Fibroblast of the aortic adventitia (primary cell): ENCODE measurements at regions not wholly inside any gene's neighbourhood (a gene's known extent, or its start where the extent isn't known, plus 50 kb on each side); places are given as distances from the start of the nearest gene placed in this dataset.

Experiments
- DNase-seq: peaks from one replicate; pipeline ENCODE4 v3.0.0-alpha.2; 2010; ENCODE audit warnings: low read depth
- H3K4me3 ChIP-seq: 2 replicates; pipeline ENCODE4 v1.5.1; 2011; ENCODE audit warnings: low read depth, mild to moderate bottlenecking, control low read depth, low read length, moderate library complexity
- CTCF ChIP-seq: IDR thresholded peaks from 2 replicates; pipeline ENCODE4 v1.5.1; 2011; ENCODE audit warnings: mild to moderate bottlenecking, low read length, control low read depth, inconsistent platforms; ENCODE audit not compliant: insufficient read depth

- no peak for DNase-seq
- no peak for TF ChIP-seq CTCF
- no peak overlapping the region for H3K4me3 ChIP-seq
These were observed 673.1 kb upstream of the CPEB2 start for GRCh38 chr4:14329228-14329627.

- DNase-seq = no peak
- no peak overlapping the region for H3K4me3 ChIP-seq
- no peak for TF ChIP-seq CTCF
These were observed 668.7 kb upstream of the CPEB2 start for GRCh38 chr4:14333616-14334015.

DNA sequence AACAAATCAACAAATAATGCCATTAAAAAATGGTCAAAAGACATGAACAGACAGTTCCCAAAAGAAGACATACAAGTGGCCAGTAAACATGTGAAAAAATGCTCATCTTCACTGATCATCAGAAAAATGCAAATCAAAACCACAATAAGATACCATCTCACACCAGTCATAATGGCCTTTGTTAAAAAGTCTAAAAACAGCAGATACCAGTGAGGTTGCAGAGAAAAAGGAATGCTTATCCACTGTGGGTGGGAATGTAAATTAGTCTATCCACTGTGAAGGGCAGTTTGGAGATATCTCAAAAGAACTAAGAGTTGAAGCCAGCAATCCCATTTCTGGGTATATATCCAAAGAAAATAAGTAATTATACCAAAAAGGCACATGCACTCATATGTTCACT lies 668.1 kb upstream of the CPEB2 start:
- no peak for TF ChIP-seq CTCF
- no peak for DNase-seq
- H3K4me3 ChIP-seq = no peak overlapping the region

GRCh38 chr4:14335872-14336271 lies 666.4 kb upstream of the CPEB2 start:
- DNase-seq = no peak
- no peak overlapping the region for H3K4me3 ChIP-seq
- no peak for TF ChIP-seq CTCF

- no peak for TF ChIP-seq CTCF
- DNase-seq = no peak
- H3K4me3 ChIP-seq = no peak overlapping the region
These were observed 665.6 kb upstream of the CPEB2 start for GRCh38 chr4:14336656-14337055.

DNA sequence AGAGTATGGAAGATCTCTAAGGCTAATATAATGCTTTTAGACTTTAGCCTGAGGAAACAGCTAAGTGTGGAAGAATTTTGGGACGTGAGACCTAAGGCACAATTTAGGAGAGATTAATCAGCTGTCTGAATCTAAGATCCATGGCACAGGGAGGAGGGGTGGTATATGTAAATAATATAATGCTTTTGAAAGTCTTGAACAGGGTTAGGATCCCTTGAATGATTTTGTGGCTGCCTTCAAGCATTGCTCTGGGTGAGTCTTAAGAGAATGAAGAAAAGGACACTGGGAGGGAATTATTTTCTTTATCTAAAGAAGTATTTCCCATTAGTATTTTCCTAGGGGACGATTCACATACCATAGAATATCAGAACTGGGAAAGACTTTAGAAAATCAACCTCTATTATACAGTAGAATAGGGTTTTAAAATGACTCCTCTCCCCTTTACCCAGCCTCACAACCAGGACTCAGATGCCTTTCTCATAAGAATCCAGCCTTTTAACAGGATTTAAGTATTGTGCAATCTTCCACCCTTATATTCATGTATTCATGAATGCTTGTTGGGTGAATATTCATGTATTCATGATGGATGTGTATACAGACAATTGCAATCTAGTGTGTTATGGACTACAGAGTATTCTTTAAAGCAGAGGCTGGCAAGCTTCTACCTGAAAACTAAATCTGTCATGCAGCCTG lies 664.2 kb upstream of the CPEB2 start:
- no peak for TF ChIP-seq CTCF
- DNase-seq = peak; percentile 20
- H3K4me3 ChIP-seq = no peak overlapping the region
